ENCODE measurements at regions not wholly inside any gene's neighbourhood (a gene's known extent, or its start where the extent isn't known, plus 50 kb on each side); places are given as distances from the start of the nearest gene placed in this dataset.

DNA sequence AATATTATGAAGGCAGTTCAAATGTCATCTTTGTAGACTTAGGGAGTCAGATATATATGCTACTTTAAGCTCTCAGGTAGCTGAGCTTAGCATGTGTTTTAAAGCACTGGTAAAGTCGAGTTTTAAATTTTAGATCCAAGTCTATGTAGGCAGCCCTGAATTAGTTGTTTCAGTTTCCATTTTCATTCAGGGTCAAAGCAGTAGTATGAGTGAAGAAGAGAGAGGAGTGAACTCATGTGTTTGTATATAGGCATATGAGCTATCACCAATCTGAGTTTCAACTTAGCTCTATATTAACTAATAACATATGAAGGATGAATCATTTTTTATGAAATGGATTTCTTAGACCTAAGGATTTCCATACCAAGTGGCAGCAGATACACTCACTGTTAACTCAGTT, 1353.4 kb downstream of the FSTL5 start (continued):
- TF ChIP-seq, protein P1, sequence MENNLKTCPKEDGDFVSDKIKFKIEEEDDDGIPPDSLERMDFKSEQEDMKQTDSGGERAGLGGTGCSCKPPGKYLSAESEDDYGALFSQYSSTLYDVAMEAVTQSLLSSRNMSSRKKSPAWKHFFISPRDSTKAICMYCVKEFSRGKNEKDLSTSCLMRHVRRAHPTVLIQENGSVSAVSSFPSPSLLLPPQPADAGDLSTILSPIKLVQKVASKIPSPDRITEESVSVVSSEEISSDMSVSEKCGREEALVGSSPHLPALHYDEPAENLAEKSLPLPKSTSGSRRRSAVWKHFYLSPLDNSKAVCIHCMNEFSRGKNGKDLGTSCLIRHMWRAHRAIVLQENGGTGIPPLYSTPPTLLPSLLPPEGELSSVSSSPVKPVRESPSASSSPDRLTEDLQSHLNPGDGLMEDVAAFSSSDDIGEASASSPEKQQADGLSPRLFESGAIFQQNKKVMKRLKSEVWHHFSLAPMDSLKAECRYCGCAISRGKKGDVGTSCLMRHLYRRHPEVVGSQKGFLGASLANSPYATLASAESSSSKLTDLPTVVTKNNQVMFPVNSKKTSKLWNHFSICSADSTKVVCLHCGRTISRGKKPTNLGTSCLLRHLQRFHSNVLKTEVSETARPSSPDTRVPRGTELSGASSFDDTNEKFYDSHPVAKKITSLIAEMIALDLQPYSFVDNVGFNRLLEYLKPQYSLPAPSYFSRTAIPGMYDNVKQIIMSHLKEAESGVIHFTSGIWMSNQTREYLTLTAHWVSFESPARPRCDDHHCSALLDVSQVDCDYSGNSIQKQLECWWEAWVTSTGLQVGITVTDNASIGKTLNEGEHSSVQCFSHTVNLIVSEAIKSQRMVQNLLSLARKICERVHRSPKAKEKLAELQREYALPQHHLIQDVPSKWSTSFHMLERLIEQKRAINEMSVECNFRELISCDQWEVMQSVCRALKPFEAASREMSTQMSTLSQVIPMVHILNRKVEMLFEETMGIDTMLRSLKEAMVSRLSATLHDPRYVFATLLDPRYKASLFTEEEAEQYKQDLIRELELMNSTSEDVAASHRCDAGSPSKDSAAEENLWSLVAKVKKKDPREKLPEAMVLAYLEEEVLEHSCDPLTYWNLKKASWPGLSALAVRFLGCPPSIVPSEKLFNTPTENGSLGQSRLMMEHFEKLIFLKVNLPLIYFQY (CRISPR knock-in tag; IDR thresholded peaks at IDR 0.05; ENCODE audit: borderline replicate concordance), result no peak
- TF ChIP-seq CREM (IDR thresholded peaks at IDR 0.05), result no peak
- TF ChIP-seq CREM (CRISPR knock-in tag; IDR thresholded peaks at IDR 0.05), result no peak
- TF ChIP-seq MED1 (CRISPR knock-in tag; IDR thresholded peaks at IDR 0.05), result no peak
- TF ChIP-seq, protein P2, sequence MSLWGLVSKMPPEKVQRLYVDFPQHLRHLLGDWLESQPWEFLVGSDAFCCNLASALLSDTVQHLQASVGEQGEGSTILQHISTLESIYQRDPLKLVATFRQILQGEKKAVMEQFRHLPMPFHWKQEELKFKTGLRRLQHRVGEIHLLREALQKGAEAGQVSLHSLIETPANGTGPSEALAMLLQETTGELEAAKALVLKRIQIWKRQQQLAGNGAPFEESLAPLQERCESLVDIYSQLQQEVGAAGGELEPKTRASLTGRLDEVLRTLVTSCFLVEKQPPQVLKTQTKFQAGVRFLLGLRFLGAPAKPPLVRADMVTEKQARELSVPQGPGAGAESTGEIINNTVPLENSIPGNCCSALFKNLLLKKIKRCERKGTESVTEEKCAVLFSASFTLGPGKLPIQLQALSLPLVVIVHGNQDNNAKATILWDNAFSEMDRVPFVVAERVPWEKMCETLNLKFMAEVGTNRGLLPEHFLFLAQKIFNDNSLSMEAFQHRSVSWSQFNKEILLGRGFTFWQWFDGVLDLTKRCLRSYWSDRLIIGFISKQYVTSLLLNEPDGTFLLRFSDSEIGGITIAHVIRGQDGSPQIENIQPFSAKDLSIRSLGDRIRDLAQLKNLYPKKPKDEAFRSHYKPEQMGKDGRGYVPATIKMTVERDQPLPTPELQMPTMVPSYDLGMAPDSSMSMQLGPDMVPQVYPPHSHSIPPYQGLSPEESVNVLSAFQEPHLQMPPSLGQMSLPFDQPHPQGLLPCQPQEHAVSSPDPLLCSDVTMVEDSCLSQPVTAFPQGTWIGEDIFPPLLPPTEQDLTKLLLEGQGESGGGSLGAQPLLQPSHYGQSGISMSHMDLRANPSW (CRISPR knock-in tag; IDR thresholded peaks at IDR 0.05; ENCODE audit: borderline replicate concordance), result no peak
- no peak for TF ChIP-seq SRSF4 (IDR thresholded peaks at IDR 0.05; ENCODE audit: low read depth, low read length, poor library complexity, severe bottlenecking)
- TF ChIP-seq PHF5A (CRISPR knock-in tag; IDR thresholded peaks at IDR 0.05; ENCODE audit: low read depth, unreplicated experiment), result no peak

DNA sequence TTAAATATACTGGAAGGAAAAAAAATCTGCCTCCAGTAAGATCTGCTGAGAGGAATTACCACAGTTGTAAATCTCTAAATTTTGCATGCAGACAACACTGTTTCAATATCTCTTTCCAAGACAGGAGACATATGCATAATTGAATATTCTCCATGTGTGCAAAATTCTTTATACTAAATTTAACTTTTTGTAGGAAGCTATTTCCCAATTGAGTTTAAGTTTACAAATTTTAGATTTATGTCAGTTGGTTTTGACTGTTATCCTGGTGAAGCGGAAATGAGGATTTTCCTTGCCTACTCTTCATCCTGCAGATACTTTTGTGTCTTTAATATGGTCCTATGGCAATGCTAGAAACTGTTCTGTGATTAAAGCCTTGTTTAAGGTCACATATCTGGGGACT, 1352.9 kb downstream of the FSTL5 start:
- Histone ChIP-seq H3K27me3 (ENCODE audit: control insufficient read depth in 1 of 2, insufficient read depth in 2 of 2, low read length in 2 of 2) (no peaks in the 10 kb centered on the region), H4K20me1 (ENCODE audit: insufficient read depth, low read length) (no peaks in the 10 kb centered on the region), H3K9me3 (ENCODE audit: low read length) (no peaks in the 10 kb centered on the region; the same call in 1 of the 2 replicates), H3K4me1 (ENCODE audit: insufficient read depth, low read length) (no peaks in the 10 kb centered on the region), H3K4me2 (ENCODE audit: low read depth, low read length) (no peak overlapping the region), H3K9ac (ENCODE audit: insufficient read depth, low read depth, low read length) (no peak overlapping the region), H3K4me3 (replicated peaks in 1 of 3; ENCODE audit: insufficient read depth in 1 of 3, low read depth in 2 of 3, low read length in 3 of 3) (no peak overlapping the region), H3K36me3 (replicated peaks in 1 of 2; ENCODE audit: control insufficient read depth in 1 of 2, insufficient read depth in 2 of 2, low read length in 2 of 2) (no peaks in the 10 kb centered on the region), H3K27ac (ENCODE audit: extremely low read length, insufficient read depth, low read length) (no peak overlapping the region), H3K79me2 (ENCODE audit: insufficient read depth, low read length) (no peaks in the 10 kb centered on the region), H2AFZ (ENCODE audit: low read length) (no peak overlapping the region)
- 0% methylated on average over 1 of the region's 1 CpG for WGBS (ENCODE audit: low lambda C conversion rate)
- ATAC-seq (no peak), FAIRE-seq (no peak), DNase-seq (ENCODE audit: low spot score) (no peak)
- CTCF ChIA-PET (ENCODE audit: low intra/inter-chr PET ratio, low total read pairs), result no interaction called here
- BruUV-seq (replicated peaks), result no TSS peak
- intact Hi-C loops (cut with micrococcal nuclease; ENCODE audit: unreplicated experiment), result no loop called here
- POLR2A ChIA-PET, result no interaction called here
- in situ Hi-C loops (cut with HindIII; ENCODE audit: extremely low pct_ligation_motif_present, low pct_unique_long_range_greater_than_20kb), result no loop called here
- TF ChIP-seq, protein P3, sequence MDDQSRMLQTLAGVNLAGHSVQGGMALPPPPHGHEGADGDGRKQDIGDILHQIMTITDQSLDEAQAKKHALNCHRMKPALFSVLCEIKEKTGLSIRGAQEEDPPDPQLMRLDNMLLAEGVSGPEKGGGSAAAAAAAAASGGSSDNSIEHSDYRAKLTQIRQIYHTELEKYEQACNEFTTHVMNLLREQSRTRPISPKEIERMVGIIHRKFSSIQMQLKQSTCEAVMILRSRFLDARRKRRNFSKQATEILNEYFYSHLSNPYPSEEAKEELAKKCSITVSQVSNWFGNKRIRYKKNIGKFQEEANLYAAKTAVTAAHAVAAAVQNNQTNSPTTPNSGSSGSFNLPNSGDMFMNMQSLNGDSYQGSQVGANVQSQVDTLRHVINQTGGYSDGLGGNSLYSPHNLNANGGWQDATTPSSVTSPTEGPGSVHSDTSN (CRISPR knock-in tag; IDR thresholded peaks at IDR 0.05; ENCODE audit: borderline replicate concordance), result no peak
- TF ChIP-seq ZNF296 (CRISPR knock-in tag; conservative IDR thresholded peaks at IDR 0.05) (no peak), ELF4 (CRISPR knock-in tag; IDR thresholded peaks at IDR 0.05; ENCODE audit: borderline replicate concordance) (no peak)
- TF ChIP-seq, protein P4, sequence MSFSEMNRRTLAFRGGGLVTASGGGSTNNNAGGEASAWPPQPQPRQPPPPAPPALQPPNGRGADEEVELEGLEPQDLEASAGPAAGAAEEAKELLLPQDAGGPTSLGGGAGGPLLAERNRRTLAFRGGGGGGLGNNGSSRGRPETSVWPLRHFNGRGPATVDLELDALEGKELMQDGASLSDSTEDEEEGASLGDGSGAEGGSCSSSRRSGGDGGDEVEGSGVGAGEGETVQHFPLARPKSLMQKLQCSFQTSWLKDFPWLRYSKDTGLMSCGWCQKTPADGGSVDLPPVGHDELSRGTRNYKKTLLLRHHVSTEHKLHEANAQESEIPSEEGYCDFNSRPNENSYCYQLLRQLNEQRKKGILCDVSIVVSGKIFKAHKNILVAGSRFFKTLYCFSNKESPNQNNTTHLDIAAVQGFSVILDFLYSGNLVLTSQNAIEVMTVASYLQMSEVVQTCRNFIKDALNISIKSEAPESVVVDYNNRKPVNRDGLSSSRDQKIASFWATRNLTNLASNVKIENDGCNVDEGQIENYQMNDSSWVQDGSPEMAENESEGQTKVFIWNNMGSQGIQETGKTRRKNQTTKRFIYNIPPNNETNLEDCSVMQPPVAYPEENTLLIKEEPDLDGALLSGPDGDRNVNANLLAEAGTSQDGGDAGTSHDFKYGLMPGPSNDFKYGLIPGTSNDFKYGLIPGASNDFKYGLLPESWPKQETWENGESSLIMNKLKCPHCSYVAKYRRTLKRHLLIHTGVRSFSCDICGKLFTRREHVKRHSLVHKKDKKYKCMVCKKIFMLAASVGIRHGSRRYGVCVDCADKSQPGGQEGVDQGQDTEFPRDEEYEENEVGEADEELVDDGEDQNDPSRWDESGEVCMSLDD (CRISPR knock-in tag; IDR thresholded peaks at IDR 0.05; ENCODE audit: borderline replicate concordance), result no peak
